HG03558 (cell line): ENCODE measurements at regions not wholly inside any gene's neighbourhood (a gene's known extent, or its start where the extent isn't known, plus 50 kb on each side); places are given as distances from the start of the nearest gene placed in this dataset.
"Not testable (repeated sequence)": the region's sequence is repeated elsewhere in the genome, so short reads cannot be mapped to it uniquely, and the experiment has no call there.

ENCODE experiments used
- ATAC-seq: cut with Tn5 transposase; IDR thresholded peaks from one replicate; pipeline ENCODE4 v1.9.1; 2021; ENCODE audit warnings: moderate number of reproducible peaks; ENCODE audit not compliant: unreplicated experiment; ENCODE audit errors: extremely low read depth

GRCh38 chr15:69862540-69862939 lies 235.2 kb downstream of the TLE3 start:
- no peak for ATAC-seq

GRCh38 chr15:69863446-69863845 lies 234.3 kb downstream of the TLE3 start:
- no peak for ATAC-seq

- no peak for ATAC-seq
These were observed 232.3 kb downstream of the TLE3 start for GRCh38 chr15:69865369-69865768.

GRCh38 chr15:69868756-69869155 lies 229.0 kb downstream of the TLE3 start:
- ATAC-seq, result no peak

GRCh38 chr15:69869291-69869690 lies 228.4 kb downstream of the TLE3 start:
- ATAC-seq, result no peak

GRCh38 chr15:69869881-69870505 lies 227.7 kb downstream of the TLE3 start:
- ATAC-seq, result no peak

- no peak for ATAC-seq
These were observed 226.1 kb downstream of the TLE3 start for GRCh38 chr15:69871511-69872134.

- no peak for ATAC-seq
These were observed 223.9 kb downstream of the TLE3 start for GRCh38 chr15:69873807-69874206.

- no peak for ATAC-seq
These were observed 223.4 kb downstream of the TLE3 start for GRCh38 chr15:69874321-69874720.

- ATAC-seq, result no peak
These were observed 221.4 kb downstream of the TLE3 start for GRCh38 chr15:69876064-69876940.

- ATAC-seq, result not testable (repeated sequence)
These were observed 217.8 kb downstream of the TLE3 start for GRCh38 chr15:69879963-69880362.

- ATAC-seq, result no peak
These were observed 217.0 kb downstream of the TLE3 start for GRCh38 chr15:69880571-69881301.

- no peak for ATAC-seq
These were observed 216.4 kb downstream of the TLE3 start for GRCh38 chr15:69881302-69881670.

GRCh38 chr15:69881766-69882165 lies 216.0 kb downstream of the TLE3 start:
- no peak for ATAC-seq

GRCh38 chr15:69883306-69883705 lies 214.4 kb downstream of the TLE3 start:
- no peak for ATAC-seq

GRCh38 chr15:69885173-69885955 lies 212.4 kb downstream of the TLE3 start:
- ATAC-seq, result no peak

GRCh38 chr15:69887009-69887408 lies 210.7 kb downstream of the TLE3 start:
- no peak for ATAC-seq

GRCh38 chr15:69887553-69887952 lies 210.2 kb downstream of the TLE3 start:
- ATAC-seq, result no peak

- no peak for ATAC-seq
These were observed 209.3 kb downstream of the TLE3 start for GRCh38 chr15:69888406-69888805.

- no peak for ATAC-seq
These were observed 206.6 kb downstream of the TLE3 start for GRCh38 chr15:69891070-69891536.
